NCI-H446 (cell line): ENCODE measurements at regions not wholly inside any gene's neighbourhood (a gene's known extent, or its start where the extent isn't known, plus 50 kb on each side); places are given as distances from the start of the nearest gene placed in this dataset.

Experiments used
- DNase-seq, 2 experiments: peaks; one replicate each; lab custom pipeline; 2025; lab: John Stamatoyannopoulos, UW

DNA sequence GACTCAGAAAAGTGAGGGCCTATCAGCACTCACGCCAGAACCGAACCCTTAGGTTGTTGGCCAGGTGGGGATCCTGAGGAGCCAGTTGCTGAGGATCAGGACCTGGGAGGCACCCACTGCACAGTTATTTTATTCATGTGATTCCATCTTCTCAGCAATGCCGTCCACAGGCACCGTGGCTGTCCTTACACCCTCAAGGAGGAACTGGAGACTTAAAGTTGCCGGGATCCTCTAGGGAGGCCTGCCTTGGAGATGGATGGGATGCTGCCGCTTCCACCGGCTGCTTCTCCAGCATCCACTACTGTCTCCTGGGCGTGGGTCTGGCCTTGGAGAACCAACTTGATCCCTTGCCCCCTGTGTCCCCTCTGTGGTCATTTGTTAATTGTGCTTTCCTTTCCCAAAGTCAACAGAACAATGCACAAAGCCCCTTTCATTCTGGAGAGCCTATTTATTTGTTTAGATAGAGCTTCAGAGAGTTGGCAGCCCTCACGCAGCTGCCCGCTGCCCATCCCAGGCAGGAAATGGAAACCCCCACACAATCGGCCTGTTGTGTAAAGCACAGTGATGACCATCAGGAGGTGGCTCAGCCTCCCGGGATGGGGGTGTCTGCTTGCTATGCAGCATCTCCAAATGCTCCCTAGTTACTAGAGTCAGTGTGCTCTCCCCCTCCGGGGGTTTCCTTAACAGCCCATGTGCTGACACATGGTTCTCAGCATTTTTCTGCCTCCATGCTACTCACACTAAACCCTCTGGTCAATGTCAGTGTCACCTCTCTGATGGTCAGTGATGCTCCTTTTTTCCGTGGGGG, 52.9 kb upstream of the IGFBP3 start:
- no peak for DNase-seq

DNA sequence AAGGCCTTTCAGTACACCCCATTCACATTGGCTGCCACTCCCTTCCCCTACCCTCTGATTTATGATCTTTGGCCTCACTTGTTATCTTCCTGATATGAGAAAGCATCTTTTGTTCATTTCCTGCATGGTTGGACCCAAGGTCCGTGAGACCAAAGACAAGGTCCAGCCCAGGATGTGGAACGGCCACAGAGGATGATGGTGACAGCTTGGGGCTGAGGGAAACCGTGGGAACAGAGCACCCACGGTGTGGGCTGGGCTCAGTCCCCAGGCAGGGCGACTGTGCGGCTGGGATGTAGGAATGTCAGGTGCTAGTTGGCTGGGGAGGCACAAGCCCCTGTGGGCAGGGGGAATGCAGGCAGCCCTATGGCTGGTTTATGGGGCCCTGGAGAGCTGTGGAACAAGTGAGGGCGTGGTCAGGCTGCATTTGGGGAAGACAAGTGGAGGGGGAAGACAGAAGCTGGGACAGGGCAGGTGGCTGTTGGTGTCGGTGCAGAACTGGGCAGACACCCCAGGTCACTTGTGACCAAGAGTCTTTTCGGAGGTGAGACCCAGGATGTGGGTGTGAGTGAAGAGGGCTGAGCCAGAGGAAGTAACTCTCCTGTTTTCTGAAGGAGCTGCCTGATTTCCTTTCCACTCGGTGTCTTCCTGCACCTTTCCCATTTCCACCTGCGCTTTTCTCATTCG, 51.7 kb upstream of the IGFBP3 start:
- DNase-seq: no peak

DNA sequence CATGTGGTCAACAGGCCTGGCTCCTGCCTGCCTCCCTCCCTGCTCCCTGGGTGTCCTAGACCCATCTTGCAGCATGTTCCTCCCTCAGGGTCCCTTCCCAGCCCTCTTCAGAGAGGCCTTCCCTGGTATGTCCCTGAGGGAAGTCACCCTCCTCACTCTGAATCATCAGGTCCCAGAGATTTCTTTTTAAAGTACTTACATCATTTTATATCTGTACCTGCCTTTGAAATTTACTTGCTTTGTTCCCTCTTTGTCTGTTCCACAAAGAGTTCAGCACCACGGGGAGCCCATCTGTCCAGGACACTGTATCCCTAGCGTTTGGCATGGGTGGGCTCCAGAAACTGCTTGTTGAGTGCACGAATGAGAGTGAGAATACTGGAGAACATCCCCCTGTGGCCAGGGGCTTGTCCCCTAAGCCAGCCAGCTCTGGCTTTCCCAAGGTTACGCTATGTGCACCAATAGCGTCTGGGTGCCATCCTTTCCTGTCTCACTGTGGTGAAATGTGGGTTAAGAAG, 50.6 kb upstream of the IGFBP3 start:
- no peak for DNase-seq

DNA sequence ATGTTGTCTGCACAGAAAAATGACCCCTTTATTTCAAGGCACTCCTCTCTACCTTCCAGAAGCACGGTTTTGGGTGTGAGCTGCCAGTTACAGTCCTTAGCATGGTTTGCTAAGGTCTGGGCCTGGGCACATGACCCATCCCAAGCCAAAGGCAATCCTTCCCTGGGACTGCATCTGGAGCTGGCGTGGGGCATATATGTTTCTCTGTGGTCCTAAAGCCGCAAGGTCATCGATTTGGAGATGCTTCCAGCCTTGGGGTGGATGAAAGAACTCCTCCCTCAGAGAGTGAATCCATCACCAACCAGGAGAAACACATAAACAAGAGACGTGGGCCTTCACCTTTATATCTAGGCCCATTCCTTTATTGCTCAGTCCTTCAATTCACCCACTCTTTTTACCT, 50.1 kb upstream of the IGFBP3 start:
- no peak for DNase-seq
